Parathyroid adenoma (tissue), 2 donors: ENCODE measurements at regions not wholly inside any gene's neighbourhood (a gene's known extent, or its start where the extent isn't known, plus 50 kb on each side); places are given as distances from the start of the nearest gene placed in this dataset.

Experiments
- H2AFZ ChIP-seq: fragments of 300-600 bp; sonication (generic); one replicate; pipeline ENCODE4 v1.7.0; 2017; ENCODE audit warnings: antibody characterized with exemption, mild to moderate bottlenecking
- H3K27ac ChIP-seq: fragments of 300-600 bp; sonication (generic); one replicate; pipeline ENCODE4 v1.7.0; 2017
- H3K27me3 ChIP-seq: fragments of 300-600 bp; sonication (generic); one replicate; pipeline ENCODE4 v1.7.0; 2017; ENCODE audit warnings: low read length; ENCODE audit not compliant: control insufficient read depth, insufficient read depth
- H3K36me3 ChIP-seq: fragments of 300-600 bp; sonication (generic); one replicate; pipeline ENCODE4 v1.7.0; 2017; ENCODE audit warnings: low read length; ENCODE audit not compliant: control insufficient read depth, insufficient read depth
- H3K4me1 ChIP-seq: fragments of 300-600 bp; sonication (generic); one replicate; pipeline ENCODE4 v1.7.0; 2017; ENCODE audit warnings: control low read depth
- H3K4me2 ChIP-seq: fragments of 300-600 bp; sonication (generic); one replicate; pipeline ENCODE4 v1.7.0; 2017; ENCODE audit warnings: low read length
- H3K4me3 ChIP-seq: fragments of 300-600 bp; sonication (generic); one replicate; pipeline ENCODE4 v1.7.0; 2017; ENCODE audit warnings: low read depth, low read length
- H3K79me2 ChIP-seq: fragments of 300-600 bp; sonication (generic); one replicate; pipeline ENCODE4 v1.7.0; 2017; ENCODE audit warnings: control low read depth
- H3K9ac ChIP-seq: fragments of 300-600 bp; sonication (generic); one replicate; pipeline ENCODE4 v1.7.0; 2017; ENCODE audit warnings: mild to moderate bottlenecking
- H3K9me3 ChIP-seq: fragments of 300-600 bp; sonication (generic); one replicate; pipeline ENCODE4 v1.7.0; 2017; ENCODE audit warnings: low read length; ENCODE audit not compliant: control insufficient read depth
- TF ChIP-seq, protein P1 (sequence below): fragments of 300-600 bp; sonication (generic); IDR thresholded peaks from one replicate; pipeline ENCODE4 v1.7.0; 2017; ENCODE audit warnings: antibody characterized with exemption, mild to moderate bottlenecking
- donor health status: primary hyperparathyroidism.

GRCh38 chr9:13500034-13500433, 220.5 kb upstream of the MPDZ start:
- Histone ChIP-seq H3K4me2 (no peak overlapping the region), H3K36me3 (no peaks in the 10 kb centered on the region), H3K4me1 (no peaks in the 10 kb centered on the region), H3K9ac (no peak overlapping the region), H3K27ac (no peak overlapping the region), H3K4me3 (no peak overlapping the region), H3K27me3 (no peaks in the 10 kb centered on the region), H3K9me3 (no peaks in the 10 kb centered on the region), H2AFZ (no peak overlapping the region), H3K79me2 (no peaks in the 10 kb centered on the region)
- TF ChIP-seq, protein P1, sequence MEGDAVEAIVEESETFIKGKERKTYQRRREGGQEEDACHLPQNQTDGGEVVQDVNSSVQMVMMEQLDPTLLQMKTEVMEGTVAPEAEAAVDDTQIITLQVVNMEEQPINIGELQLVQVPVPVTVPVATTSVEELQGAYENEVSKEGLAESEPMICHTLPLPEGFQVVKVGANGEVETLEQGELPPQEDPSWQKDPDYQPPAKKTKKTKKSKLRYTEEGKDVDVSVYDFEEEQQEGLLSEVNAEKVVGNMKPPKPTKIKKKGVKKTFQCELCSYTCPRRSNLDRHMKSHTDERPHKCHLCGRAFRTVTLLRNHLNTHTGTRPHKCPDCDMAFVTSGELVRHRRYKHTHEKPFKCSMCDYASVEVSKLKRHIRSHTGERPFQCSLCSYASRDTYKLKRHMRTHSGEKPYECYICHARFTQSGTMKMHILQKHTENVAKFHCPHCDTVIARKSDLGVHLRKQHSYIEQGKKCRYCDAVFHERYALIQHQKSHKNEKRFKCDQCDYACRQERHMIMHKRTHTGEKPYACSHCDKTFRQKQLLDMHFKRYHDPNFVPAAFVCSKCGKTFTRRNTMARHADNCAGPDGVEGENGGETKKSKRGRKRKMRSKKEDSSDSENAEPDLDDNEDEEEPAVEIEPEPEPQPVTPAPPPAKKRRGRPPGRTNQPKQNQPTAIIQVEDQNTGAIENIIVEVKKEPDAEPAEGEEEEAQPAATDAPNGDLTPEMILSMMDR = no peak

GRCh38 chr9:13493697-13494096, 214.2 kb upstream of the MPDZ start:
- H3K36me3 ChIP-seq = no peaks in the 10 kb centered on the region
- no peak overlapping the region for H3K4me2 ChIP-seq
- no peaks in the 10 kb centered on the region for H3K9me3 ChIP-seq
- TF ChIP-seq, protein P1 = no peak
- no peaks in the 10 kb centered on the region for H3K4me1 ChIP-seq
- no peaks in the 10 kb centered on the region for H3K79me2 ChIP-seq
- H3K9ac ChIP-seq = no peak overlapping the region
- no peak overlapping the region for H3K27ac ChIP-seq
- H3K27me3 ChIP-seq = no peaks in the 10 kb centered on the region
- no peak overlapping the region for H2AFZ ChIP-seq
- H3K4me3 ChIP-seq = no peak overlapping the region

DNA sequence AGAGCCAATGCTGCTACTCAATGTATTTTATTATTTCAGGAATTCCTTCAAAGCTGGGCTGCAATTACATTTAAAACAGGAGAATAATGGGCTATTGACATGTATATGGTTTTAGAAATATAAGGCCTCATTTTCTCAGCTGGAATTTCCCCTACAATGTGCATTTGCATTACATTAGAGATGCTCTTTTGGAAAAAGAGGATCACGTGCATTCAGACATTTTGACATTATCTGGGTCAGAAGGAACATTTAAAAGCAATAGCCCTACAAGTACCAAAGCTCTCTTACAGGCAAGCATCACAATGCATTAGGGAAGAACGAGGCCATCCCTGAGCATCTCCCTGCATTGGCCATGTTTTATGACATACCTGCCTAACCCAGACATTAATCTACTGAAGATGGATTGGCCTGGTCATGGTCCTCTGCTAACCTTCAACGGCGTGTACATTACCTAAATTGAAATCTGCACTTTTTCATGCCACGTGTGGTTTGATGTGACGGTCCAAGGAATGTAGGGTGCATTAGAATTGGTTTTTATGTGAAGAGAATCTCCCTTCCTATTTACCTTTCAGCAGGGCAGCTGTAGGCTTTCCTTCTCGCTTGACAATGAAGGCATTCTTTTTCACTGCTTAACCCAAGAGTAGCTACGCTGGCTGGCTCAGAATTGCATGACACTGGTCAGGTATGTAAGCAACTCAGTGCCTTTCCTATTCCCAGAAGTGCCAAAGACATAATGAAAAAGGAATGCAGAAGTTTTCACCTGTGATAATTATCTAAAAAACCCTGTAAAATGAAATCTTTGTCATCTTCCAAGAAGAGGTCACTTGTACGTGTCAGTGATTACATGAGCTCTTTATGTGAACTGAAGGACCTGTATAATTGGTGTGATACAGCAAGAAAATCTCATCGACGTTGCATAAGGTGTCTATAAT, 212.3 kb upstream of the MPDZ start:
- no peaks in the 10 kb centered on the region for H3K4me1 ChIP-seq
- no peak overlapping the region for H3K9ac ChIP-seq
- no peaks in the 10 kb centered on the region for H3K79me2 ChIP-seq
- no peaks in the 10 kb centered on the region for H3K9me3 ChIP-seq
- H3K4me2 ChIP-seq = no peak overlapping the region
- no peak overlapping the region for H3K4me3 ChIP-seq
- no peak overlapping the region for H2AFZ ChIP-seq
- H3K36me3 ChIP-seq = no peaks in the 10 kb centered on the region
- H3K27ac ChIP-seq = no peak overlapping the region
- no peaks in the 10 kb centered on the region for H3K27me3 ChIP-seq
- TF ChIP-seq, protein P1 = no peak

GRCh38 chr9:13491138-13491492, 211.6 kb upstream of the MPDZ start:
- Histone ChIP-seq H3K36me3 (no peaks in the 10 kb centered on the region), H3K4me2 (no peak overlapping the region), H3K27ac (no peak overlapping the region), H3K79me2 (no peaks in the 10 kb centered on the region), H3K9me3 (no peaks in the 10 kb centered on the region), H3K9ac (no peak overlapping the region), H3K27me3 (no peaks in the 10 kb centered on the region), H3K4me3 (no peak overlapping the region), H2AFZ (no peak overlapping the region), H3K4me1 (no peaks in the 10 kb centered on the region)
- TF ChIP-seq, protein P1 = no peak

GRCh38 chr9:13487936-13488335, 208.4 kb upstream of the MPDZ start:
- Histone ChIP-seq H2AFZ (no peak overlapping the region), H3K4me1 (no peaks in the 10 kb centered on the region), H3K27me3 (no peaks in the 10 kb centered on the region), H3K36me3 (no peaks in the 10 kb centered on the region), H3K79me2 (no peaks in the 10 kb centered on the region), H3K9ac (no peak overlapping the region), H3K27ac (no peak overlapping the region), H3K9me3 (no peaks in the 10 kb centered on the region), H3K4me2 (no peak overlapping the region), H3K4me3 (no peak overlapping the region)
- TF ChIP-seq, protein P1 = no peak
